PC-9 (cell line): ENCODE measurements at regions not wholly inside any gene's neighbourhood (a gene's known extent, or its start where the extent isn't known, plus 50 kb on each side); places are given as distances from the start of the nearest gene placed in this dataset.

Experiments
- BruUV-seq: library from RNA; stranded (reverse); fragments of 400-500 nt; replicated peaks from 2 replicates; lab custom pipeline; 2021; lab: Mats Ljungman, UMichigan
- CTCF ChIA-PET: fragments of 300-600 bp; sonication (Branson Sonifier 250); formaldehyde crosslinking; loops from one replicate; lab custom pipeline; 2022; ENCODE audit warnings: antibody characterized with exemption; lab: Charles Lee
- POLR2A ChIA-PET: fragments of 300-600 bp; sonication (Branson Sonifier 250); formaldehyde crosslinking; loops from one replicate; lab custom pipeline; 2022; ENCODE audit warnings: antibody characterized with exemption; ENCODE audit not compliant: unreplicated experiment; lab: Charles Lee
- DNase-seq, 2 experiments: peaks; one replicate each; pipeline versions ENCODE4 v3.0.0 to v3.0.0-alpha.2; 2015 to 2022; ENCODE audit warnings: mixed read lengths in 1 of 2
- H2AFZ ChIP-seq: fragments of 200-600 bp; sonication (generic); 2 replicates; pipeline ENCODE4 v1.8.1; 2017; ENCODE audit warnings: antibody characterized with exemption
- H3F3A ChIP-seq: fragments of 200-600 bp; sonication (generic); 2 replicates; pipeline ENCODE4 v1.8.1; 2017; ENCODE audit warnings: antibody characterized with exemption, mild to moderate bottlenecking, low read depth; ENCODE audit not compliant: insufficient read depth
- H3K27ac ChIP-seq: fragments of 200-600 bp; sonication (generic); 2 replicates; pipeline ENCODE4 v1.6.1; 2016; ENCODE audit warnings: mixed run types
- H3K27me3 ChIP-seq: fragments of 200-600 bp; sonication (generic); 2 replicates; pipeline ENCODE4 v1.6.1; 2016; ENCODE audit warnings: low read depth, mixed run types; ENCODE audit not compliant: insufficient read depth
- H3K36me3 ChIP-seq: fragments of 200-600 bp; sonication (generic); 2 replicates; pipeline ENCODE4 v1.6.1; 2016; ENCODE audit warnings: low read depth, mixed run types
- H3K4me1 ChIP-seq: fragments of 200-600 bp; sonication (generic); replicated peaks from 2 replicates; pipeline ENCODE4 v1.6.1; 2016; ENCODE audit warnings: mixed run types; ENCODE audit not compliant: insufficient read depth
- H3K4me2 ChIP-seq: fragments of 200-600 bp; sonication (generic); 2 replicates; pipeline ENCODE4 v1.6.1; 2017; ENCODE audit warnings: mixed run types
- H3K4me3 ChIP-seq: fragments of 200-600 bp; sonication (generic); 2 replicates; pipeline ENCODE4 v1.6.1; 2016; ENCODE audit warnings: mixed run types
- H3K79me2 ChIP-seq: fragments of 200-600 bp; sonication (generic); 2 replicates; pipeline ENCODE4 v1.6.1; 2017; ENCODE audit warnings: low read depth, mixed run types
- H3K9me2 ChIP-seq: fragments of 200-600 bp; sonication (generic); 2 replicates; pipeline ENCODE4 v1.8.1; 2017; ENCODE audit warnings: mild to moderate bottlenecking; ENCODE audit not compliant: insufficient read depth
- H3K9me3 ChIP-seq: fragments of 200-600 bp; sonication (generic); 2 replicates; pipeline ENCODE4 v1.8.1; 2016; ENCODE audit warnings: low read depth; ENCODE audit not compliant: insufficient read depth
- H4K20me1 ChIP-seq: fragments of 200-600 bp; sonication (generic); 2 replicates; pipeline ENCODE4 v1.8.1; 2017; ENCODE audit not compliant: insufficient read depth
- CTCF ChIP-seq: fragments of 200-600 bp; sonication (generic); conservative IDR thresholded peaks from 2 replicates; pipeline ENCODE4 v1.6.1; 2017; ENCODE audit warnings: mixed run types, antibody characterized with exemption, mild to moderate bottlenecking, moderate library complexity
- EZH2 ChIP-seq: fragments of 200-600 bp; sonication (generic); IDR thresholded peaks from 2 replicates; pipeline ENCODE4 v1.8.0; 2017; ENCODE audit warnings: antibody characterized with exemption, low read depth
- intact Hi-C: fragments of 100-400 bp; cut with micrococcal nuclease; formaldehyde crosslinking; loops from one replicate; pipeline ENCODE4 v1.10.0; 2022; ENCODE audit not compliant: unreplicated experiment

GRCh38 chr2:56001947-56002346 is 78.4 kb upstream of the EFEMP1 start:
- TF ChIP-seq EZH2 = no peak
- TF ChIP-seq CTCF = no peak
- intact Hi-C loops = no loop called here
- CTCF ChIA-PET = interaction anchor here (0.6 kb wide), 1 partner anchor 44 kb away, joined by 3 read pairs; no protein-coding TSS in a partner anchor
- H3K4me1 ChIP-seq = no peaks in the 10 kb centered on the region
- H3K4me3 ChIP-seq = no peak overlapping the region
- no peaks in the 10 kb centered on the region for H3K27me3 ChIP-seq
- no peaks in the 10 kb centered on the region for H3F3A ChIP-seq
- peaks cover 6% of the 10 kb centered on the region; the same call in 1 of the 2 replicates for H3K9me2 ChIP-seq
- POLR2A ChIA-PET = no interaction called here
- no peaks in the 10 kb centered on the region for H4K20me1 ChIP-seq
- H3K4me2 ChIP-seq = no peak overlapping the region
- H3K36me3 ChIP-seq = no peaks in the 10 kb centered on the region
- no peak overlapping the region for H2AFZ ChIP-seq
- H3K27ac ChIP-seq = no peak overlapping the region
- BruUV-seq = no TSS peak
- no peaks in the 10 kb centered on the region for H3K79me2 ChIP-seq
- H3K9me3 ChIP-seq = no peaks in the 10 kb centered on the region
- DNase-seq = no peak

GRCh38 chr2:56008661-56009431 is 85.3 kb upstream of the EFEMP1 start:
- Histone ChIP-seq H3F3A (no peaks in the 10 kb centered on the region), H3K4me2 (no peak overlapping the region), H3K27me3 (no peaks in the 10 kb centered on the region), H3K9me3 (no peaks in the 10 kb centered on the region), H4K20me1 (no peaks in the 10 kb centered on the region), H3K4me3 (no peak overlapping the region), H3K27ac (no peak overlapping the region), H2AFZ (no peak overlapping the region), H3K9me2 (no peaks in the 10 kb centered on the region), H3K79me2 (no peaks in the 10 kb centered on the region), H3K36me3 (no peaks in the 10 kb centered on the region), H3K4me1 (no peaks in the 10 kb centered on the region)
- intact Hi-C loops = loop anchor here (1.0 kb wide), 4 partner anchors 48 to 291 kb away; no protein-coding TSS in a partner anchor
- DNase-seq = no peak
- BruUV-seq = no TSS peak
- TF ChIP-seq CTCF (no peak), EZH2 (no peak)
- POLR2A ChIA-PET = no interaction called here
- CTCF ChIA-PET = interaction anchor here (1.7 kb wide), 1 partner anchor 237 kb away, joined by 4 read pairs; no protein-coding TSS in a partner anchor

GRCh38 chr2:56009758-56010458 is 86.3 kb upstream of the EFEMP1 start:
- POLR2A ChIA-PET = no interaction called here
- no peaks in the 10 kb centered on the region for H3K36me3 ChIP-seq
- H3K9me3 ChIP-seq = no peaks in the 10 kb centered on the region
- intact Hi-C loops = loop anchor here (1.0 to 5.0 kb wide), 5 partner anchors 49 to 292 kb away; no protein-coding TSS in a partner anchor
- no peak overlapping the region for H2AFZ ChIP-seq
- no peak overlapping the region for H3K4me2 ChIP-seq
- H3K4me3 ChIP-seq = no peak overlapping the region
- H3F3A ChIP-seq = no peaks in the 10 kb centered on the region
- DNase-seq = peak in 1 of 2 experiments; percentile 63
- H3K27ac ChIP-seq = no peak overlapping the region
- H4K20me1 ChIP-seq = no peaks in the 10 kb centered on the region
- CTCF ChIA-PET = interaction anchor here (0.6 to 1.7 kb wide), 3 partner anchors 209 to 323 kb away, joined by 3 to 4 read pairs (median 4); no protein-coding TSS in a partner anchor
- H3K9me2 ChIP-seq = no peaks in the 10 kb centered on the region
- TF ChIP-seq EZH2 (no peak), CTCF (peak; percentile 89)
- H3K4me1 ChIP-seq = no peaks in the 10 kb centered on the region
- BruUV-seq = no TSS peak
- no peaks in the 10 kb centered on the region for H3K79me2 ChIP-seq
- no peaks in the 10 kb centered on the region for H3K27me3 ChIP-seq
